Erythroblast (primary cell): ENCODE measurements at regions not wholly inside any gene's neighbourhood (a gene's known extent, or its start where the extent isn't known, plus 50 kb on each side); places are given as distances from the start of the nearest gene placed in this dataset.

Experiments
- GATA1 ChIP-seq: IDR thresholded peaks from 2 replicates; pipeline ENCODE4 v1.6.1; 2011; ENCODE audit warnings: low read depth, mild to moderate bottlenecking, control low read depth, low read length, moderate library complexity
- POLR2A ChIP-seq: IDR thresholded peaks from 2 replicates; pipeline ENCODE4 v1.6.1; 2011; ENCODE audit warnings: mild to moderate bottlenecking, low read length

DNA sequence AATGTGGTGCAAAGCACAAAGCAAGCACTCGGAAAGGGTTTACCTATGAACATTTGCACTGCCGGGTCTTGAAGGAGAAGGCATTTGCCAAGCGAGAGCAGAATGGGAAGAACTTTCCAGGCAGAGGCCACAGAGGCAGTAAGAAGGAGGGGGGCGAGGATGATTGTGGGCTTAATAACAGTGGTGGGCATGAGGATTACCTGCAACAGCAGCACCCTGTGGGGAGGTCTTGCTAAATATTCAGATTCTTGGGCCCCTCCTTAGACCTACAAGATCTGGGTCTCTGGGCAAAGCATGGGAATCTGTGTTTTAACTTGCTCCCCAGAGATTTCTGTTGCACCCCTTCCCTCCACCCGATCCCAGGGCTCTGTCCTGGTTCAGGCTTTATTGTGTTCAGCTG, 75.1 kb upstream of the ZBED5 start:
- TF ChIP-seq POLR2A (no peak), GATA1 (no peak)
